GM12878 (cell line): ENCODE measurements at regions not wholly inside any gene's neighbourhood (a gene's known extent, or its start where the extent isn't known, plus 50 kb on each side); places are given as distances from the start of the nearest gene placed in this dataset.

Experiments used
- ATAC-seq: fragments of 200-7000 bp; cut with Tn5 transposase; 3 replicates; pipeline ENCODE4 v1.9.1; 2020; ENCODE audit warnings: mild to moderate bottlenecking, moderate library complexity
- BruUV-seq: library from RNA; stranded (reverse); fragments of 400-500 nt; replicated peaks from 2 replicates; lab custom pipeline; 2021; lab: Mats Ljungman, UMichigan
- CTCF ChIA-PET: fragments of 300-600 bp; sonication (Branson Sonifier 250); formaldehyde crosslinking; extraction: SDS; loops from one replicate; lab custom pipeline; 2021; ENCODE audit warnings: inconsistent platforms; lab: Yijun Ruan, JAX
- POLR2A ChIA-PET: fragments of 350-600 bp; formaldehyde crosslinking; extraction: SDS; loops from one replicate; lab custom pipeline; 2021; ENCODE audit warnings: inconsistent platforms; lab: Charles Lee
- RAD21 ChIA-PET: fragments of 300-600 bp; sonication (Branson Sonifier 250); formaldehyde crosslinking; loops from one replicate; lab custom pipeline; 2023; ENCODE audit warnings: antibody characterized with exemption; ENCODE audit not compliant: unreplicated experiment; lab: Charles Lee
- SMC1A ChIA-PET: fragments of 300-600 bp; sonication (Branson Sonifier 250); formaldehyde crosslinking; loops from one replicate; lab custom pipeline; 2023; ENCODE audit not compliant: unreplicated experiment, uncharacterized antibody; lab: Charles Lee
- DNase-seq: peaks from one replicate; pipeline ENCODE4 v3.0.0-alpha.2; 2011; ENCODE audit warnings: low read depth, low spot score
- FAIRE-seq: peaks from 3 replicates; lab custom pipeline; 2011; peaks lifted over from hg19 to GRCh38; lab: Jason Lieb, UNC
- H2AFZ ChIP-seq: 2 replicates; pipeline ENCODE4 v1.6.0; 2011; ENCODE audit warnings: low read depth, low read length, control low read depth; ENCODE audit not compliant: control insufficient read depth
- H3K27ac ChIP-seq: 2 replicates; pipeline ENCODE4 v1.5.1; 2011; ENCODE audit warnings: control low read depth; ENCODE audit not compliant: control insufficient read depth, insufficient read depth
- H3K27me3 ChIP-seq, 2 experiments: replicated peaks in 1 of 2; 2 replicates each; pipeline versions ENCODE4 v1.6.0 to v1.6.1; 2011; ENCODE audit warnings: low read length in 1 of 2; ENCODE audit not compliant: control insufficient read depth in 2 of 2, insufficient read depth in 2 of 2
- H3K36me3 ChIP-seq, 2 experiments: 2 replicates each; pipeline ENCODE4 v1.5.1; 2011; ENCODE audit warnings: low read length in 1 of 2; ENCODE audit not compliant: control insufficient read depth in 2 of 2, insufficient read depth in 2 of 2
- H3K4me1 ChIP-seq: 2 replicates; pipeline ENCODE4 v1.6.1; 2011; ENCODE audit warnings: mild to moderate bottlenecking, low read length, moderate library complexity, mixed read lengths; ENCODE audit not compliant: control insufficient read depth, insufficient read depth
- H3K4me2 ChIP-seq: 2 replicates; pipeline ENCODE4 v1.6.0; 2011; ENCODE audit warnings: control low read depth; ENCODE audit not compliant: control insufficient read depth, insufficient read depth
- H3K4me3 ChIP-seq: fragments of 200-600 bp; sonication (generic); 2 replicates; pipeline ENCODE4 v1.5.1; 2016
- H3K79me2 ChIP-seq: 2 replicates; pipeline ENCODE4 v1.6.0; 2011; ENCODE audit warnings: low read length; ENCODE audit not compliant: control insufficient read depth, insufficient read depth
- H3K9ac ChIP-seq: 2 replicates; pipeline ENCODE4 v1.8.0; 2011; ENCODE audit warnings: low read length, control low read depth, mixed read lengths; ENCODE audit not compliant: control insufficient read depth, insufficient read depth
- H3K9me3 ChIP-seq: replicated peaks from 3 replicates; pipeline ENCODE4 v1.5.1; 2011; ENCODE audit warnings: mild to moderate bottlenecking, low read length; ENCODE audit not compliant: control insufficient read depth, insufficient read depth
- H4K20me1 ChIP-seq: 2 replicates; pipeline ENCODE4 v1.6.0; 2011; ENCODE audit not compliant: control insufficient read depth, insufficient read depth
- ETV6 ChIP-seq, 2 experiments: fragments of 450-650 bp in 1 of 2; IDR thresholded peaks in 1 of 2; conservative IDR thresholded peaks in 1 of 2; 2 replicates each; pipeline ENCODE4 v1.6.1; 2014; ENCODE audit warnings: antibody characterized with exemption in 1 of 2, borderline replicate concordance in 1 of 2, low read depth in 1 of 2, mild to moderate bottlenecking in 1 of 2, moderate library complexity in 1 of 2
- FOXM1 ChIP-seq: IDR thresholded peaks from 2 replicates; pipeline ENCODE4 v1.6.1; 2012; ENCODE audit warnings: low read depth, mild to moderate bottlenecking, inconsistent platforms, low read length, moderate library complexity
- HDAC6 ChIP-seq: fragments of 200-600 bp; sonication (generic); IDR thresholded peaks from one replicate; pipeline ENCODE4 v1.8.0; 2017; ENCODE audit warnings: antibody characterized with exemption; ENCODE audit not compliant: unreplicated experiment
- JUNB ChIP-seq: IDR thresholded peaks from 2 replicates; pipeline ENCODE4 v1.6.1; 2016; ENCODE audit warnings: antibody characterized with exemption, mild to moderate bottlenecking
- MEF2A ChIP-seq: IDR thresholded peaks from 2 replicates; pipeline ENCODE4 v1.6.1; 2011; ENCODE audit warnings: low read depth, mild to moderate bottlenecking, low read length, moderate library complexity; ENCODE audit not compliant: insufficient read depth
- PBX3 ChIP-seq: IDR thresholded peaks from 2 replicates; pipeline ENCODE4 v1.6.1; 2011; ENCODE audit warnings: mild to moderate bottlenecking, low read depth, low read length, moderate library complexity; ENCODE audit not compliant: insufficient replicate concordance
- TAF1 ChIP-seq: IDR thresholded peaks from 2 replicates; pipeline ENCODE4 v1.6.1; 2011; ENCODE audit warnings: mild to moderate bottlenecking, low read depth, low read length, borderline replicate concordance
- ZBTB11 ChIP-seq: fragments of 450-650 bp; formaldehyde crosslinking; IDR thresholded peaks from 2 replicates; pipeline ENCODE4 v1.5.0; 2022; ENCODE audit warnings: mild to moderate bottlenecking, missing genetic modification characterization
- ZNF592 ChIP-seq: fragments of 450-650 bp; IDR thresholded peaks from 2 replicates; pipeline ENCODE4 v1.6.1; 2017; ENCODE audit warnings: mild to moderate bottlenecking, moderate library complexity
- WGBS: methylation state at CpG from one replicate; pipeline ENCODE4 v1.1.6; 2016; ENCODE audit warnings: low lambda C conversion rate; ENCODE audit not compliant: insufficient replicate concordance, insufficient coverage; ENCODE audit errors: missing lambda C conversion rate; 5-methylcytosine and 5-hydroxymethylcytosine counted together
- in situ Hi-C: fragments of 300-500 bp; cut with MboI; formaldehyde crosslinking; loops from 9 replicates; pipeline ENCODE4 v1.14.3; 2018; ENCODE audit warnings: mixed read lengths
- intact Hi-C: fragments of 100-400 bp; cut with micrococcal nuclease; formaldehyde crosslinking; loops from one replicate; pipeline ENCODE4 v1.14.2; 2022; ENCODE audit not compliant: unreplicated experiment

GRCh38 chr1:24250791-24251190, 63.7 kb upstream of the IFNLR1 start (continued):
- TF ChIP-seq PBX3 (no peak), MEF2A (no peak), FOXM1 (no peak), ETV6 (conservative IDR thresholded peaks at IDR 0.05 in 1 of 2, IDR thresholded peaks at IDR 0.05 in 1 of 2; ENCODE audit: borderline replicate concordance in 1 of 2, low read depth in 1 of 2) (no peak), JUNB (no peak), HDAC6 (no peak), ZNF592 (no peak)

GRCh38 chr1:24250224-24250623, 63.1 kb upstream of the IFNLR1 start:
- Histone ChIP-seq H3K9ac (no peak overlapping the region), H2AFZ (no peak overlapping the region), H3K36me3 (no peaks in the 10 kb centered on the region), H3K4me1 (no peaks in the 10 kb centered on the region), H3K27me3 (peaks cover 0 to 1% of the 10 kb centered on the region in 2 experiments; a peak in 2 of 4 replicates), H3K27ac (no peak overlapping the region), H3K9me3 (no peaks in the 10 kb centered on the region; the same call in 2 of the 3 replicates), H3K4me2 (no peak overlapping the region), H3K4me3 (no peak overlapping the region), H3K79me2 (no peaks in the 10 kb centered on the region), H4K20me1 (no peaks in the 10 kb centered on the region)
- ATAC-seq (no peak), DNase-seq (no peak), FAIRE-seq (no peak)
- no peak for TF ChIP-seq TAF1
- TF ChIP-seq ZBTB11 (CRISPR knock-in tag): no peak
- in situ Hi-C loops: no loop called here
- 50% methylated on average over 2 of the region's 2 CpGs for WGBS
- POLR2A ChIA-PET: interaction anchor here (0.7 kb wide), 1 partner anchor 29 kb away, joined by 3 read pairs; no protein-coding TSS in a partner anchor
- CTCF ChIA-PET: no interaction called here
- BruUV-seq: no TSS peak
- RAD21 ChIA-PET: no interaction called here
- intact Hi-C loops: no loop called here
- SMC1A ChIA-PET: no interaction called here
